Astrocyte of the spinal cord (primary cell): ENCODE measurements at regions not wholly inside any gene's neighbourhood (a gene's known extent, or its start where the extent isn't known, plus 50 kb on each side); places are given as distances from the start of the nearest gene placed in this dataset.

Experiments
- DNase-seq: peaks from one replicate; pipeline ENCODE4 v3.0.0; 2011; ENCODE audit warnings: low read depth, low spot score
- H3K4me3 ChIP-seq: 2 replicates; pipeline ENCODE4 v1.5.1; 2011; ENCODE audit warnings: low read depth, mild to moderate bottlenecking, low read length, moderate library complexity
- CTCF ChIP-seq: IDR thresholded peaks from 2 replicates; pipeline ENCODE4 v1.5.1; 2012; ENCODE audit warnings: low read depth, mild to moderate bottlenecking, low read length, inconsistent platforms
- in situ Hi-C: cut with HindIII; loops from 2 replicates; pipeline ENCODE4 v1.10.0; 2017; ENCODE audit warnings: low sequenced_read_pairs

DNA sequence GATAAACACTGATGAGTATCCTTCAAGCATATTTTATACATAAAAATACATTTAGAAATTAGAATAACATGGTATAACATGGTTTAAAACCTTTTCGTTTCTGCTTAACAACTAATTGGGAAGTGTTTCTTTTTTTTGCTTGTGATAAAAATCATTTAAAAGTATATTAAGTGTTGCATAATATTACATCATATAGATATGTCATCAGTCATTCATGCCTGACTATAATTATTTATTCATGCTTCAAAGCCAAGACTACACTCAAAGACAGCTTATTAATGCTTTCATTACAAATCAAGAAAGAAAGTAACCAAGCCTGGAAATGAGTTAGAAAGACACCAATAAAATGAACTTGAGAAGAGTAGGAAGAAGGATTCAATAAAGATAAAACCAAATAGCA is 136.6 kb upstream of the TP63 start:
- in situ Hi-C loops, result no loop called here
- H3K4me3 ChIP-seq, result no peak overlapping the region
- no peak for TF ChIP-seq CTCF
- DNase-seq, result no peak

DNA sequence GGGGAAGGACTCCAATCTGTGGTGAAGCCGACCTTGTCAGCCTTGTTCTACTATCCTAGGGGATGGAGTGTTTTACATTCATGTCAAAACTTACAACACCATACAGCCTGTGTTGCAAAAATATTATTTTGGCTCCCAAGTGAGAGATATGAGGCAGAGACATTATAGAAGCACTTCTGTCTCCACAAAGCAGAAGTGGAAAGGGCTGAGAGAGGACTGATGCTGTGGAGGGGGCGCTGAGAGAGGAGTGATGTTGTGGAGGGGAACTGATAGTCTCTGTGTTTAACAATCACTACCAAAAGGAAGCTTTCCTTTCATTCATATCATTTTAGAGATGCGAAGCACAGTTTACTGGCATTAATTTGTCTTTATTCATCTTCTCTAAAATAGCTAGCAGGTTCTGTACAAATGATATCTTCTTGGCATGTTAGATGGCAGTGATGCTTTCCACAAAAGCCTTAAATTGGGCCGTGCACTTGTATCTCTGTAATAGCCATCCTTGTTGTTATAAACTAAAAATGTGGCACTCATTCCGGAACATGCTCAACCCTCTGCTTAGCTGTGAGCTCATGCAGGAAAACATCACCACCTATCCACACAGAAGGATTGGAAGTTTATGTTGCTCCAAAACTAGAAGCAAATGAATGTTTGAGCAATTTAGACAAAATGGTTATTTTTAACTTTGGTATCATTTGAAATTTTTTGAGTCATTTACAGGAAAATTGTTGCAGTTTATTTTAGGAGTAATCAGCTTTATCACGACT is 134.6 kb upstream of the TP63 start:
- TF ChIP-seq CTCF, result no peak
- DNase-seq, result no peak
- in situ Hi-C loops, result no loop called here

DNA sequence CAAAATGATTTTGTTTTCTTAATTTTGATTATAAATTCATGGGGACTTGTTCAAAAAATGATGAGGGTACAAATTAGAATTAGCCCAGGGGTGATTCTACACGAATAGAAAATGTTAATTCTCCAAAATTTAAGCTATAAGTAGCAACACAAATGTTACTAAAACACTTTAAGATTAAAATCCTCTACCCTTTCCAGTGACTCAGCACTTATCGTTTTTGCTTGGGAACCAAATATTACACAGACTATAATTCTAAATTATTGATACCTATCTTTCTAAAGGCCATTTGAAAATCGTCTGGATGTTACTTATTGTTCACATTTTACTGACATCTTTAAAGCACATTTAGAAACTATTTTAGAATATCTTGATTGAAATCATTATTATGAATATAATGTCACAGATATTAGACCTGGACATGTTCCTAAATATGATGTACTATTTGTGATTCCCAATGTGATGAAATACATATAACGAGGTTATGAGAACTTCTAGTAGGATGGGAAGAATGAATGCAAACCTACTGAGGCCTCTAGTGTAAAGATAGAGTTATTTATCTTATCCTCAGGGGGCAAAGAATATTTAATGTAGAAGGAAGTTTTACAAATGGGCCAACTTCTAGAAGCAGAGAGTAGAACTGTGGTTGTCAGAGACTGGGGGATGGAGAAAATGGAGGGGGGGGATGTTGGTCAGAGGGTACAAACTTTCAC is 132.0 kb upstream of the TP63 start:
- in situ Hi-C loops, result no loop called here

More for the DNA sequence above, 134.6 kb upstream of the TP63 start:
- no peak overlapping the region for H3K4me3 ChIP-seq

GRCh38 chr3:189500299-189500698 is 130.9 kb upstream of the TP63 start:
- DNase-seq, result no peak
- TF ChIP-seq CTCF, result no peak
- H3K4me3 ChIP-seq, result no peak overlapping the region
- in situ Hi-C loops, result no loop called here

More for the DNA sequence above, 132.0 kb upstream of the TP63 start:
- TF ChIP-seq CTCF, result no peak
- no peak overlapping the region for H3K4me3 ChIP-seq
- no peak for DNase-seq

DNA sequence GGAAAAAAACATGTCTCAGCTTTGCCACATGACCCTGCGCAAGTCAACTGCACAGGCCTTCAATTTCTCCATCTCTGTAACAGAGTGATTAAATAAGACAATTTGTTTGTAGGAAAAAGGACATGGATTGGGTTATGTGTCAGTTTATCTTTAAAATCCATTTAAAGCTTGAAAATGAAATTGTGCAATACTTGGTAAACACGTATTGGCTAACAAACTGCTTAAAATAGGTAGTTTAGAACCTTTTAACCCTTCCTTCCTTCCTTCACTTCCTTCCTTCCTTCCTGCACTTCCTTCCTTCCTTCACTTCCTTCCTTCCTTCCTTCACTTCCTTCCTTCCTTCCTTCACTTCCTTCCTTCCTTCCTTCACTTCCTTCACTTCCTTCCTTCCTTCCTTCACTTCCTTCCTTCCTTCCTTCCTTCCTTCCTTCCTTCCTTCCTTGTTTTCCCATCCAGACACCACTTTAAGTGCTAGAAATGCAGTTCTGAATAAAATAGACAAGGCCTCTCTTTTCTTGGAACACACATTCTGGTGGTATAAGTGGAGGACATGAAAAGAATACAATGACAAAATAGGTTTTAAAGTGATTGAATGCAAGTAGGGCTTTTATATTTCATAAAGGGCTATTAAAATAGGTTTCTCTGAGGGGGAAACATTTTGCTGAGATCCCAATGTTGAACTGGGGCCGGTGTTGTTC is 130.2 kb upstream of the TP63 start:
- no peak for DNase-seq
- no peak overlapping the region for H3K4me3 ChIP-seq
- TF ChIP-seq CTCF, result no peak
- in situ Hi-C loops, result no loop called here

- no peak for DNase-seq
- no peak overlapping the region for H3K4me3 ChIP-seq
- no peak for TF ChIP-seq CTCF
- in situ Hi-C loops, result no loop called here
These were observed 128.9 kb upstream of the TP63 start for GRCh38 chr3:189502256-189502655.
